IPS DF 19.7 (cell line): ENCODE measurements at regions not wholly inside any gene's neighbourhood (a gene's known extent, or its start where the extent isn't known, plus 50 kb on each side); places are given as distances from the start of the nearest gene placed in this dataset.
"Not testable (repeated sequence)": the region's sequence is repeated elsewhere in the genome, so short reads cannot be mapped to it uniquely, and the experiment has no call there.

Experiments used
- DNase-seq: peaks from one replicate; pipeline ENCODE4 v3.0.0-alpha.2; 2013; ENCODE audit warnings: low read depth, low spot score

- no peak for DNase-seq
Observed at GRCh38 chr4:174183259-174183658, 100.2 kb downstream of the FBXO8 start.

GRCh38 chr4:174181827-174182226 is 101.6 kb downstream of the FBXO8 start:
- DNase-seq: no peak

GRCh38 chr4:174177536-174177935 is 105.9 kb downstream of the FBXO8 start:
- no peak for DNase-seq

GRCh38 chr4:174175836-174176235 is 107.6 kb downstream of the FBXO8 start:
- not testable (repeated sequence) for DNase-seq

GRCh38 chr4:174173360-174173759 is 110.1 kb downstream of the FBXO8 start:
- DNase-seq: no peak

- DNase-seq: no peak
Observed at GRCh38 chr4:174172274-174172673, 111.2 kb downstream of the FBXO8 start.

- no peak for DNase-seq
Observed at GRCh38 chr4:174170906-174171305, 112.6 kb downstream of the FBXO8 start.

GRCh38 chr4:174170091-174170490 is 113.4 kb downstream of the FBXO8 start:
- no peak for DNase-seq

GRCh38 chr4:174157106-174157607 is 126.3 kb downstream of the FBXO8 start:
- DNase-seq: no peak

GRCh38 chr4:174156239-174156826 is 127.1 kb downstream of the FBXO8 start:
- no peak for DNase-seq

GRCh38 chr4:174154215-174154854 is 129.1 kb downstream of the FBXO8 start:
- no peak for DNase-seq

- no peak for DNase-seq
Observed at GRCh38 chr4:174152717-174153466, 130.6 kb downstream of the FBXO8 start.

- no peak for DNase-seq
Observed at GRCh38 chr4:174147863-174148262, 135.6 kb downstream of the FBXO8 start.

GRCh38 chr4:174144106-174144505 is 139.4 kb downstream of the FBXO8 start:
- DNase-seq: no peak

- no peak for DNase-seq
Observed at GRCh38 chr4:174141876-174142275, 141.6 kb downstream of the FBXO8 start.

- no peak for DNase-seq
Observed at GRCh38 chr4:174138616-174139015, 144.9 kb downstream of the FBXO8 start.

GRCh38 chr4:174137698-174138097 is 145.8 kb downstream of the FBXO8 start:
- DNase-seq: no peak

- no peak for DNase-seq
Observed at GRCh38 chr4:174135936-174136406, 147.5 kb downstream of the FBXO8 start.

- DNase-seq: no peak
Observed at GRCh38 chr4:174135530-174135929, 147.9 kb downstream of the FBXO8 start.

GRCh38 chr4:174134361-174134760 is 149.1 kb downstream of the FBXO8 start:
- no peak for DNase-seq

GRCh38 chr4:174133551-174133950 is 149.9 kb downstream of the FBXO8 start:
- no peak for DNase-seq

- DNase-seq: no peak
Observed at GRCh38 chr4:174131901-174132300, 151.6 kb downstream of the FBXO8 start.

GRCh38 chr4:174122705-174123104 is 160.8 kb downstream of the FBXO8 start:
- no peak for DNase-seq
